CD4-positive, alpha-beta T cell treated with Interleukin-17A for 1 hour (primary cell): ENCODE measurements at regions not wholly inside any gene's neighbourhood (a gene's known extent, or its start where the extent isn't known, plus 50 kb on each side); places are given as distances from the start of the nearest gene placed in this dataset.
"Not testable (repeated sequence)": the region's sequence is repeated elsewhere in the genome, so short reads cannot be mapped to it uniquely, and the experiment has no call there.

Experiments used
- DNase-seq: peaks from one replicate; pipeline ENCODE4 v3.0.0-alpha.2; 2020

DNA sequence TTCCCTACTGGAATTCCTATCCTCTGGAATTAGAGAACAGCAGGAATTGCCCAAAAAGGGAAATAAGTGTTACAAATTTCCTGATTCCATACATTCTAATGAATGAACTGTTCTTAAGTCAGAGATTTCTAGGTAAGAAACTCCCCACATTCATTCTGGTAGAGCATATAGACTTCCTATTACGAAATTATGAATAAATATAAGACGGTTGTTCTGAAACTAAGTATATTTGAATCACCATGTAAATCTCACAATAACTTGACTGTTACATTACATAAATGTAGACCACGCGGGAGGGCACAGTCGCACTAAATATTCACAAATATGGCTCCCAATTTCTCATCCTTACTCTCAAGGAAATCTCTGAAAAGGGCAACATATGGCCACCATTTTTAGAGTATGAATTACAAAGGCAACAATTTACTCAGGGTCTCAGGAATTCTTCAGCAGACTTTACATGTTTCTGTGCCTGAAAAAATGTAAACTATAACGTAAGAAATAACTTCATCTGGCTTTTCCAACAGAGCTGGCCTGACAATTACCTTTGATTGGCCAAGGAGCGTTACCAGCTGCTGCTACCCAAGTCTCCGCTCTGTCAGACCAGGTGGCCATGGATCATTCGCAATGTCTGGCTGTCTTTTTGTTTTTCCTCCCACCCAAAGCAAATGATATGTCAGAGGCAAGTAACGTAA lies 115.8 kb downstream of the MPP7 start:
- no peak for DNase-seq

DNA sequence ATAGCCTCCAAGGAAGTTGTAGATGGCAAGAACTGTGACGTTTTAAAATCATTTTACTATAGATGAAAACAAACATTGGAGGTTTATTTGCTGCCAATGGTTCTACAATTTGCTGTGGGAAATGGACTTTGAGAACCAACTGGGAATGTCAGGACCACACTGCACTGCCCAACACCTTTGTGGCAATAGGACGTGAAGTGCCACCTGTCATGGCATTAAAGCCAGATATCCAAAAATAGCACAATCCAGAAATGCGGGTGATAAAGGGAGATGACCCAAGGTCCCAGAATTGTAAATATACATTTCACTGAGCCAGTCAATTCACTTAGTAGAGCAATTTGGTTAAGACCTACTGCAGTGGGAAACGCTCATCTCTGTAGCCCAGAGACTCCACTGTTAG lies 116.4 kb downstream of the MPP7 start:
- DNase-seq = no peak

DNA sequence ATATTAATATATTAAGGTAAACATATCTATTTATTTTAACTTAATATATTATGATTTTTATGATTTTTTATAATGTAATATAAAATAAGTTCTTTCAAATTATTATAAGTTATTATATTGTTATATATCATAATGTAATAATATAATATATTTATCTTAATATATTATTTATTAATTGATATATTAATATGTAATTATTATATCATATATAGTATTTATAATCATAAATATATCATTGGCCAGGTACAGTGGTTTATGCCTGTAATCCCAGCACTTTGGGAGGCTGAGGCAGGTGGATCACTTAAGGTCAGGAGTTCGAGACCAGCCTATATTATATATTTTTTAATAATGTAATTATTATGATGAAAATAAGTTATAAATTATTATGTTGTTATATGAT lies 118.1 kb downstream of the MPP7 start:
- no peak for DNase-seq

DNA sequence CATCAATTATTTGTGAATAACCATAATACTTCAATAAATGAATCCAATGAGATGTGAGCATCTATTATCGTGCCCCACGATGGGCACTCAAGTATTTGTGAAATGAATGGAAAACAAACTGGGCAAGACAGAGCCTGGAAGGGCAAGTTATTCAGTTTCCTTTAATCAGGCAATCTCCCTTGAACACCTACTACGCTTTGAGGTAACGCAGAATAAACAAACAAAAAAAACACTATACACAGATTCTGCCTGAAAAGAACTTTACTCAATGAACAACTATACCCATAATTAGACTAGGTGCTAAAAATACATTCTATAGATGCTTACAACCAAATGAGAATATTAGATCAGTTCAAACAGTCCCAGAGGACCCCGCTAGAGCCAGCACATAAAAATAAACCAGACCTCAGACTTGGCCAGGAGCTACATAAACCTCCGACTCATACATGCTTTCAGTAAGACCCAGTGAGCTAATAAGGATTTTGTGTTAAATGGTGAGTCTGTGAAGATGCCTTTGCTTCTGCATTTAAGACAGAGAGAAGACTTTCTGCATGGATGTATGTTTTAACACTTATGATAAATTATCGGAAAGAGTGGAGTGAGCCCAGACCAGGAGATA lies 121.3 kb downstream of the MPP7 start:
- no peak for DNase-seq

DNA sequence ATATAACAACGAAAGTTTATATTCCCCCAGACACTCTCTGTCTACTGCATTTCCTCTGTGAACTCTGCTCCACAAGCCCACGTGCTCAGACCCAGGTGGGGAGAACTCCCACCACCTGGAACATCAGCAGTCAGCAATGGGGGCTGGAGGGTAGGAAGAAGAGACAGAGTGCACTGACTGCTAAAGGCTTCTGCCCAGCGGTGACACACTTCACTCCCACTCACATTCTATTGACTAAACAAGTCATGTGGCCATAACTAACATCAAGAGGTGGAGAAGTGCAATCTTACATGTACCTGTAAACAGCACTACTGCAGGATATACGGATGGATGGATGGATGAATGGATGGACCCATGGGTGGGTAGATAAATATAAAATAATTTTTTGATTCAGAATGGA lies 122.2 kb downstream of the MPP7 start:
- DNase-seq = no peak

DNA sequence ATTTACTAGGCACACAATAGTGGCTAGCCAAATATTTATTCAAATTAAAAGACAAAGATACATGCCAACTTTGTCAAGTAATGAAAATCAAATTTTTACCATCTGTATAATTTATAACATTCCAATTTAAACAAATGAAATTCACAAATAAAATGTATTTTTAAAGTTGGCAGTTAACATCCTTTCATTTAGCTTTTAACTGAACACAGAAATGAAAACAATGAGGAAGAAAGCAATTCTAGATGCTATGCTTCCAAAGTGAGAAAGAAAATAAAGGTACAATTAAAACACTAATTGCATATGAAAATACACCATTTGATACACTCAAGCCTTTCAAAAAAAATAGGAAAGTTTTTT lies 123.1 kb downstream of the MPP7 start:
- DNase-seq = no peak

DNA sequence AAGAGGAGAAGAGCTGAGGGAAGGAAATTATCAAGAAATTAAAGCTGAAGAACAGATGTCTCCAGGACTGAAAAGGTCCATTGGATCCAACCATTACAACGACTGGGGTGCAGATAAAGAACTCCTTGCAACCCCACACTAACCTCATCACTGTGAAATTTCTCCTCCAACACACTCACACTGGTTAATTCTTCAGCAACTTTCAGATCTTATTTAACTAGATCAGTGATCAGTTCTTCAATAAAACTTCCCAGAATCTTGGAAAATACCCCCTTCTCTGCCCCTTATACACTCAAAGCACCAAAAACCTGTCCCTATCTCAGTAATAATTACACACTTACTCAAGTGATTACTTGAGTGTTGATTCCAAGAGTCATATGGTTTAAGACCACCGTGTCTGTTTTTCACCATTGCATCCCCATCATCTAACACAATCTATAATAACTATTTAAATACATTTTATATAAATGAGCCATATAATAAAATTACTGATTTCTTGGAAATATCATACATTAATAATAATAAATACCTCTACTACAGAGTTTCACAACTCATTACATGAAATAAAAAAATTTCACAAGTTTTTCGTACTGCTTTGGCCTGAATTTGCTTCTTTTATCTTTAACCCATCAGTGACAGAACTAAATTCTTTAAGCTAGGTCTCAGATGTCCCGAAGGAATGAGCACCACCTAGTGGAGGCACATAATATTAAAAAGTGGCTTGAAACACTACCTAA lies 123.7 kb downstream of the MPP7 start:
- DNase-seq = peak; percentile 76

DNA sequence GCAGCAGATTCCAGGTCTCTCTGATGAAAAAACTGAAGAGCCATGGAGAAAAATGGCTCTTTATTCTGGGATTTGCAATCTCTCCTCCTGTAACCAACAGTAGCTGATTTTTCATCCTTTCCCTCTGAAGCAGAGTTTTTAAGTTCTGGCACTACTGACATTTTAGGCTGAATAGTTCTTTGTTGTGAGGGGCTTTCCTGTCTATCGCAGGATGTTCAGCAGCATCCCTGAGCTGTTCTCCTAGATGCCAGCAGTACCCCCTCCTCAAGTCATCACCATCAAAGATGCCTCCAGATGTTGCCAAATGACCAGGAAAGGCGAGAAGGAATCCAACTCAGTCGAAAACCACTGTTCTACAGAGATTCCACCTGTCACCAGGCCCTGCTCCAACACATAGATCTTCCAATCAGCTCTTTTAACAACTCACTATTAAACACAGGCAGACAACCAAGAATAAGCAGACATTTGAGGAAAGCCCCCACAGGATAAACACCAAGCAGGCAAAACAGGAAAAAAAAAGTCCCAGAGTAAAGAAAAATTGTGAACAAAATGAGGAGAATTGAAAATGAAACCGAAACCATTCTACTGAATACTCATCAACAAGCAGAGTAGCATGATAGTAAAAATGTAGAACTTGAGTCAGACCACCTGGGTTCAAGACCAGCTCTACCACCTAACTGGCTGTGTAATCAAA lies 124.8 kb downstream of the MPP7 start:
- peak; percentile 49 for DNase-seq

DNA sequence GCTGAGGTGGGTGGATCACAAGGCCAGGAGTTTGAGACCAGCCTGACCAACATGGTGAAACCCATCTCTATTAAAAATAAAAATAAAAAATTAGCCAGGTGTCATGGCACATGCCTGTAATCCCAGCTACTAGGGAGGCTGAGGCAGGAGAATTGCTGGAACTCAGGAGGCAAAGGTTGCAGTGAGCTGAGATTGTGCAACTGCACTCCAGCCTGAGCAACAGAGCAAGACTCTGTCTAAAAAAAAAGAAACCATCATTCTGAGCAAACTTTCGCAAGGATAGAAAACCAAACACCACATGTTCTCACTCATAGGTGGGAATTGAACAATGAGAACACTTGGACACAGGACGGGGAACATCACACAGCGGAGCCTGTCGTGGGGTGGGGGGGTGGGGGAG lies 126.4 kb downstream of the MPP7 start:
- DNase-seq = not testable (repeated sequence)

DNA sequence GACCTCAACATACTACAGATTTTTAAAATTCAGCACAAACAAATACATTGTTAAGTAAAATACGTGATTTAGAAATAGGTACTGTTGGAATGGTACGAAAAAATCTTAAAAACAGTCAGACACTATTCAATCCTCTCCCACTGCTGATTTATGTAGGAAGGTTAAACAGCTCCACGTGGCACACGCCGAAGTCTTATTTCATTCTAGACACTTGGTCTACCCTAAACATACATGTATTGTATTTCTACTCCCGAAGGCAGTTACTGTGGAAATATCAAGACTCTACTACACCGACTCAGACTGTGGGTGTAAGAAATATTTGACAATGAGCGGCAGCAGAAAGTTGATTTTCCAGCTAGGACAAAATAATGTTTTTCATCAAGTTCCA lies 130.6 kb downstream of the MPP7 start:
- DNase-seq = no peak

DNA sequence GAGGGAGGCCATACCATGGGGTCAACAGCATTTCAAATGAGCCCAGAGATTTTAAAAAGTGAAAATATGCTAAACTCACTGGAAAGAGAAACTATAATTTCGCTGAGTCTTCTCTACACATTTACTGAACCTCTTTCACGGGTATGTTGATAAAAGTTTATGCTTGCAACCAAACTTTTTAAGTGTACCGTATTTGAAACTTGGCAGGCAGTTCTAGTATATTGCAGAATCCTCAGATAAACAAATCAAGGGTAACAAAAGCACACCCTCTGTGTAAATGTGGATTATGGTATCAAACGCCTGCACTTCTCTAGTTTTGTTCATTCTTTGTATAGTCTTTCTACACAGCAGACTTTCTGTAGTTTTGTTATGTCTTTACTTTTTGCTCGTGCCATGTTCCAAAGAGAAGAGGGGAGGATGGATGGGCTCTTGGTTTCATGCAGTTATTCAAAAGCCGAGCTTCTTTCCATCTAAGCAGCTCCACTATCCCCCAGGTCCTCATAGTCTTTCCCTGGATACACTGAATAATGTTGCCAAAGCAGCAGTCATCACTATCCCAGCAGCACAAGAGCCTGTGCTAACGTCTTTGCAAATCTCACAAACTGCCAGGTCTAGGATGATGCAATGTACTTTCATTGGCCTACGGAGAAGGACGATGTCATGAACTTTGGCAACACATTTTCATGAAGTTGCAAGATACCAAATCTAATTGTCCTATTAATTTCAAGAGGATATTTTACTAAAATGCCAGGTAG lies 131.2 kb downstream of the MPP7 start:
- no peak for DNase-seq

DNA sequence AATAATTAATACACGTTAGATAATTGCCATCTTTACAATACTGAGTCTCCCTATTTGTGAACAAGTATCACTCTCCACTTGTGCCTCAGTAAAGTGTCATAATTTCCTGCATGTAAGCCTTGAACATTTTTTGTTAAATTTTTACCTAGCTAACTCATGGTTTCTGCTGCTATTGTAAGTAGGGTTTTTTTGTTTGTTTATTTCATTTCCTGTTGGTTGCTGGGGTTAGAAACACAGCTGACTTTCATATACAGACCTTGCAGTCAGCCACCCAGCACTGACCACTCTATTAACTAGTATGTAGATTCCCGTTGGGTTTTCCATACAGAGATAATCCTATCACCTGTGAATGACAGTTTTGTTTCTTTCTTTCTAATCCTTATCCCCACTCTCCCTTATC lies 133.3 kb downstream of the MPP7 start:
- no peak for DNase-seq

DNA sequence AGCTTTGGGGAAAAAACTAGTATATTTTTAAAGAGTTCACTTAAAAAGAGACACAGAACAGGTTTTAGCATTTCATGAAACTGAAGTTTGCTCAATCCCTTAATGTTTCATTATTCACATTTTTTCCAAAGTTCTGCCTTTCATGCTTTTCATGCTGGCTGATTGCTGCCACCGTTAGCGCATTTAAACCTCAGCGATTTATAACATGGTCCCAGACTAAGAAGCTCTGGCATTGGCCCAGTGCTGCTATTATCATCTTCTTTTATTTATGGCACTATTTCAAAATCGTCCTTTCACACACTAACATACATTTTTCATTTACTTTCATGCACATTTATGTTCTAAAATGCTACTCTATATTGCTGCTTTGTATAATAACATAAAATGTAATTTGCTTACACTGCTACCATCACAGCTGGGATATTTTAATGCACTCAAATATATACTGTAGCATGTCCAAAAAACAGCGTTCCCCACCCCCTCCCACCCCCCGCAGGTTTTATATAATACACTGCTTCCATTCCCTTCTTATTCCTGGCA lies 141.9 kb downstream of the MPP7 start:
- no peak for DNase-seq

DNA sequence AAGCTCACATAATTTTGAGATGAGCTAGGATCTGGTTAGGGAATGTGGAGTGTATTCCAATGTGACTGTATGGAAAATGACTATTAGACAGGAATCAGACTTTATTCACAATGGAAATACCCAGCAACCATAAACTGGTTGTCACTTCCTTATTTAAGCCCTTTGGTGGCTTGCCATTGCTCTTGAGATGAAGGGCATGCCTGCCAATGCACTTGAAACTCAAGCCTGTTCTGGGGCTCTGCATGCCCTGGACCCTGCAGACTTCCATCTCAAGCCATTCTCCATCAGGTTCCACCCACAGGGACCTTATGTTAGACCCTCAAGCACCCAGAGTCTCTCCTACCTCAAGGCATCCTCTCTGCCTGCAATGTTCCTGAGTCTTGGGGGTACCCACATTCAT lies 145.5 kb downstream of the MPP7 start:
- DNase-seq = no peak

DNA sequence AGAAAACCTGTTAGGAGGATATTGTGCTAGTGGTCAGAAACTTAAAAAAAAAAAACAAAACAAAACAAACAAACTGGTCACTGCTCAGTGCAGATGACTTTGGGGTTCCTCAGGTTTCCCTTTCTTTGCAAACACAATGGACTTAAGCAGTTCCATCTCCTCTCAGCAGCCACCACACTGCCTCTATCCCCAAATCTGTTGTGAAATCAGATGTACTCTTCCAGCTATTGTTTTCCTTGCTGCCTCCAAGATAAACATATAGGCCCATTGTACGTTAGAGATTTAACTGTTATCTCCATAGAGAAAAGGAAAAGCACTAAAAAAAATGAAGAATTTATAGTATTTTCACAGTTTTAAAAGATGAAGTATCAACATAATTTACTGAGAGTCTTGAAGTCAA lies 147.1 kb downstream of the MPP7 start:
- DNase-seq = no peak

DNA sequence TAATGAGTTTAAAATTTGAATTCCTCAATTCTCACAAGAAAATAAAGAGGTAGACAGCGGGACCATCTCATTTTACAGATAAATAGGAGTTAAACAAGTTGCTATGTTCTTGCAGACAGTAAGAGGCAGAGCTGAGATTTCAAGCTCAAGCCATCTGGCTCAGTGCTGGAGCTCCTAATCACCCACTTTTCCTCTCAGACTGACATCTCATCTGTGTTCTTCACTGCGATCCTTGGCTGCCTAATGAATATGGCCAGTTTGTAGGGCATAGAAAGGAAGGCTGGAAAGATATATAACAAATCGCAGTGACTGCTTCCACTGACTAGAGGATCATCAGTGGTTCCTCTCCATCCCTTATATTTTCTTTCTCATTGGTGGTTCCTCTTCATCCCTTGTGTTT lies 151.2 kb downstream of the MPP7 start:
- no peak for DNase-seq

DNA sequence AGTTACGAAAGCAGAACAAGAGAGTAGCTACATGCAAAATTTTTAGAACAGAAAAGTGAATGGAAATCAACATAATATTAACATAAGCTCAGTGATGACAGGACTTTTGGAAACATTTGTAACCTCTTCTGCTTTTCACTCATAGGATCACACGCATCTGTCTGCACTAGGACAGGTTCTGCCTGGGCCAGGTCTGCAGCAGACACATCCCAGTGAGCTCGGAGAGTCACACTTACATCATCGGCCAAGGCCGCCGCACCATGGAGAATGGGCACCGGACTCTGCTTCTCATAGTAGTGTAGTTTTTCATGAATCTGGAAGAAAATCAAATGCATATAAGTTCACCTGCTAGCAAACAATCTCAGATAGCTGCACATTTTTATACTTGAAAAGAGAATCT lies 150.9 kb upstream of the ODAD2 start:
- no peak for DNase-seq

DNA sequence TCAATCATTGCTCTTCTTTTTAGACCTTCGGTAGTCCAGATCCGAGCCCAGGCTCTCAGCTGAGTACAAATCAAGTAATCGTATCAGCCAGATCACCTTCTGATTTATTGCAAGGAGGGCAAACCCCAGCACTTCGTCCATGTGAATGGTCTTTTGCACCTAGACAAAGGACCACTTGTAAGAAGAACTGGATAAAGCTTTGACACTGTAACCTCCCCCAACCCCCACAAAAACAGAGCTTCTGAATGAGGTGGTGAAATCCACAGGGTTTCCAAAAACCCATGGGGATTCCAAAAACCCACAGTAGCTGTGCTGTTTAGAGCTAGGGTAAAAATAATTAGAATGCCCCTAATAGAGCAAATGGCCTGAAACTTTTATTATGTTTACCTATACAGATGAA lies 148.8 kb upstream of the ODAD2 start:
- no peak for DNase-seq

DNA sequence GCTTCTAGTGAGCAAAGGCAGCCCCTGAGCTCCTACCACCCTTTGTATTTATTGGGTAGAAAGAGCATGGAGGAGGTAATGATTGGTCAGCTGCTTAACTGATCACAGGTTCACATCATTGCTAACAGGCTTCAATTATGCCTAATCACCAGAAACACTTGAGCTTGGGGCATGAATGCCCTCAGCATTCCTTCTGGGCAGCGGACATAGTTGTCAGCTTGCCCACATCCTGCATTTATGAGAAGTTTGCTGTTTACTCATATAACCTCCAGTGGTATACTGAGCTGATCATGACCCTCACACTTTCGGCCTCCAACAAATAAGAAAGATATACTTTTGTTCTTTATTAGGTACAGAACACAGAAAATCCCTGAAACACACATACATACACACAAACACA lies 140.3 kb upstream of the ODAD2 start:
- DNase-seq = no peak

DNA sequence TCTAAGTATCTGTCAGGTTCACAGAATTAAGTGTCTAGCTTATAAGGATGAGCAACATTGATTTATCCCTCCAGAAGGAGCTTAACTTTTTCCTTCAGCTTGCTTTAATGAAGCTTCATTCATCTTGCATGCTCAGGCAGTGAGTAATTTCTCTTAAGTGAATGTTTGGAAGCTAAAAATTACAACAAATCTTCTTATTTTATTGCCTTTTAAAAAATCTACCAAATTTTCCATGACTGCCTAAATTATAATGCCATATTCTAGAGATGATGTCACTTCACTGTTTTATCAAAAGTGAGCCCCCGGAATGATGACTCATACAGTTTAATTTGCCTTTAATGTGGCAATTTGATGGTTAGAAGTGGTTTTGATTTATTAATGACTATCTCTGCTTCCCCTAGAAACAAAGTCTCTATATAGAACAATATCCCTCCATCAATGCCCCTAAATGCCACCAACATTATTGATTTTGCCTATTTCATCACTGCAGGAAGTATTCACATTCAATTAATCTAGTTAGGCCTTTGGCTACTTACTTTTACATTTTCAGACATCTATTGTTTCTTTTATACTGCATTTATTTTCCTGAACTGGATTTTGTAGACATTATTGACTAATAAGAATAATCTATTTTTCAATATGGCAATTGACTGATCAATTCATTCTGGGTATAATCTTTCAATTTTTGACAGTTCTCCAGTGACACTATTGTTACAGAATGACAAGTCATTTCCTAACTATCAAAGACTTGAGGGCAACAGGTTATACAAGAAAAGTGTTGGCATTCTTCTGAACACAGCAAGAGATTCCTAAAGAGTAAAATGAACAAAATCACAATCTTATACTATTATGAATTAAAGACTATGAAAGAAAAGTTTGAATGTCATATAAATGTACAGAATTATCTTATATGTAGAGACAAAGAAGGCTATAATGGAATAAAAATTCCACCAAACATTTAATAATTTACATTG lies 139.3 kb upstream of the ODAD2 start:
- no peak for DNase-seq

DNA sequence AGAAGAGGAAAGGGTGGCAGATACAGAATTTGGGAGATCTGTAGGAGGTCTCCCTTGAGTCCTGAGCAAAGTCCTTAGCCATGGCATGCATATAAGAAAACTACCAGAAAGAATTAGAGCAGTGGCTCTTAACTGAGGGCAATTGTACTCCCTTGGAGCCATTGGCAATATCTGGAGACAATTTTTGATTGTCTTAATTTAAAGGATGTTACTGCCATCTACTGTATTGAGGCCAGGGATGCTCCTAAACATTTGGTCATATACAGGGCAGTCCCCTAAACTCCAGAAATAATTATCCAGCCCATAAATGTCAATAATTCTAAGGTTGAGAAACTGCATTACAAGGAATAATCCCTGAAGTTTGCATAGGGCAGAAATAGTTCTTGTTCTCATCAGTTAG lies 136.4 kb upstream of the ODAD2 start:
- DNase-seq = no peak

DNA sequence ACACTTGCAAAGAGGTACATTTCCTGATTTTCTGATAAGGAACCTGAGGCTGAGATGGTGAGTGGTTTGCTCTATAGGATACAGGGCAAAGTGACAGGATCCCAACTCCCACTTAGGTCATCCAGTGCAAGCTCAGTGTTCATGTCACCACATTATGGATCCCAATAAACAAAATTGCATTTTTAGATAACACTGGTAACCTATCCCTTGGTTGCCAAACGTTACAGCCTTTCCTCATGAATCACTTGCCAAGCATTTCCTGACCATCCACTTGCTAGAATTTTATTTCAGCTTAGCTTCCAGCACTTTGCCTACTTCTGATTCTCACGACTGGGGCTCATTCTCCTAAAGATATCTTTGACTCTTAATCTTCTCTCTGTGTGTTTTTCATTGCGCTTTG lies 131.4 kb upstream of the ODAD2 start:
- no peak for DNase-seq
